Ovary (tissue), 3 donors: ENCODE measurements at regions not wholly inside any gene's neighbourhood (a gene's known extent, or its start where the extent isn't known, plus 50 kb on each side); places are given as distances from the start of the nearest gene placed in this dataset.

ENCODE experiments used
- CTCF ChIP-seq, 3 donors: fragments of 450-650 bp in 2 of 3; fragments of 200-600 bp in 1 of 3; IDR thresholded peaks; one replicate each; pipeline versions ENCODE4 v1.5.1 to v1.8.0; 2016 to 2022; ENCODE audit warnings: antibody characterized with exemption in 3 of 3, mild to moderate bottlenecking in 1 of 3
- POLR2A ChIP-seq: fragments of 450-650 bp; IDR thresholded peaks from one replicate; pipeline ENCODE4 v1.6.1; 2017; ENCODE audit warnings: antibody characterized with exemption, mild to moderate bottlenecking, moderate library complexity
- donor health status: DM: no; HTN: no; CAD: no.

DNA sequence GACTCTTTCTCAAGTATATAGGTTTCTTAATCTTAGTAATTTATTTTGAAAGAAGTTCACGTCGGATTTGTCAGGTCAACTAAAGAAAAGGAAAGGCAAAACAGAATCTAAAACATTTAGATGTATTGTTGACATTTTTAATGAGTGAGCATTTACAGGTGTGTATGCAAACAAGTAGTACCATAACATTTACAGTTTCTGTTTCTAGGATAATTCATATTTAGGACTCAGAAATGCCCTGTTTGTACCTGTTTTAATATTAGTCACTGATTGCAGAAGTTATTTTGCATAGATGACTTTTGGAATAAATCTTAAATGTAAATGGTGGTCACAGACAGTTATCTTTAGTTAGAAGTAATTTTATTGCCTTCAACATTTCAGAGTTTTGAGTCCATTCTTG is 151.3 kb upstream of the NUDT6 start:
- no peak for TF ChIP-seq POLR2A
- TF ChIP-seq CTCF (IDR thresholded peaks at IDR 0.05) = no peak
